SK-N-SH (cell line): ENCODE measurements at regions not wholly inside any gene's neighbourhood (a gene's known extent, or its start where the extent isn't known, plus 50 kb on each side); places are given as distances from the start of the nearest gene placed in this dataset.
A peak's percentile ranks its signal among the peaks of the same experiment; 100 is the strongest.

Source experiments
- CTCF ChIA-PET: fragments of 300-600, 350-600 bp; formaldehyde crosslinking; extraction: SDS; loops from one replicate; lab custom pipeline; 2021; lab: Yijun Ruan, JAX
- POLR2A ChIA-PET: fragments of 350-600 bp; sonication (Branson Sonifier 250); formaldehyde crosslinking; extraction: SDS; loops from one replicate; lab custom pipeline; 2020; ENCODE audit warnings: antibody characterized with exemption, inconsistent platforms; lab: Yijun Ruan, JAX
- DNase-seq: peaks from one replicate; pipeline ENCODE4 v3.0.0; 2012
- H2AFZ ChIP-seq: fragments of 200-600 bp; sonication (generic); 2 replicates; pipeline ENCODE4 v1.8.1; 2016; ENCODE audit warnings: antibody characterized with exemption, mild to moderate bottlenecking, low read depth
- H3F3A ChIP-seq: fragments of 200-600 bp; sonication (generic); replicated peaks from 2 replicates; pipeline ENCODE3; 2016; ENCODE audit warnings: antibody characterized with exemption, mild to moderate bottlenecking; ENCODE audit not compliant: insufficient read depth
- H3K27ac ChIP-seq, 2 experiments: fragments of 200-500 bp in 1 of 2; fragments of 200-600 bp in 1 of 2; sonication (Bioruptor generic) in 1 of 2; sonication (generic), shearing (Covaris generic) in 1 of 2; 2 replicates each; pipeline versions ENCODE4 v1.5.1 to v1.6.1; 2014 to 2016; ENCODE audit warnings: low read depth in 2 of 2, inconsistent platforms in 1 of 2, low read length in 1 of 2, mild to moderate bottlenecking in 1 of 2, mixed read lengths in 1 of 2
- H3K27me3 ChIP-seq: fragments of 200-600 bp; sonication (generic), shearing (Covaris generic); 2 replicates; pipeline ENCODE4 v1.6.1; 2016; ENCODE audit warnings: mixed run types; ENCODE audit not compliant: insufficient read depth
- H3K36me3 ChIP-seq, 2 experiments: fragments of 200-500 bp in 1 of 2; fragments of 200-600 bp in 1 of 2; sonication (Bioruptor generic) in 1 of 2; sonication (generic) in 1 of 2; replicated peaks in 1 of 2; 2 replicates each; pipeline versions ENCODE3 to v1.5.1; 2014 to 2016; ENCODE audit warnings: low read length in 1 of 2, mild to moderate bottlenecking in 1 of 2; ENCODE audit not compliant: insufficient read depth in 2 of 2, control insufficient read depth in 1 of 2
- H3K4me1 ChIP-seq, 2 experiments: fragments of 200-500 bp in 1 of 2; fragments of 200-600 bp in 1 of 2; sonication (Bioruptor generic) in 1 of 2; sonication (generic), shearing (Covaris generic) in 1 of 2; 2 replicates each; pipeline versions ENCODE4 v1.5.1 to v1.6.1; 2014 to 2016; ENCODE audit warnings: low read depth in 1 of 2, low read length in 1 of 2, mixed run types in 1 of 2; ENCODE audit not compliant: insufficient read depth in 2 of 2, control insufficient read depth in 1 of 2
- H3K4me2 ChIP-seq: fragments of 200-600 bp; sonication (generic), shearing (Covaris generic); 2 replicates; pipeline ENCODE4 v1.6.1; 2017; ENCODE audit warnings: mixed run types
- H3K4me3 ChIP-seq, 2 experiments: fragments of 200-500 bp in 1 of 2; fragments of 200-600 bp in 1 of 2; sonication (Bioruptor generic) in 1 of 2; sonication (generic), shearing (Covaris generic) in 1 of 2; 2 replicates each; pipeline versions ENCODE4 v1.5.1 to v1.8.1; 2014 to 2016; ENCODE audit warnings: low read depth in 2 of 2, inconsistent platforms in 1 of 2, low read length in 1 of 2, mild to moderate bottlenecking in 1 of 2, mixed read lengths in 1 of 2, moderate library complexity in 1 of 2
- H3K79me2 ChIP-seq: fragments of 200-600 bp; sonication (generic); 2 replicates; pipeline ENCODE4 v1.8.1; 2017; ENCODE audit warnings: mild to moderate bottlenecking; ENCODE audit not compliant: insufficient read depth
- H3K9ac ChIP-seq: fragments of 200-600 bp; sonication (generic); 2 replicates; pipeline ENCODE4 v1.6.1; 2017; ENCODE audit warnings: mixed run types
- H3K9me2 ChIP-seq: fragments of 200-600 bp; sonication (generic); 2 replicates; pipeline ENCODE4 v1.6.1; 2017; ENCODE audit warnings: mixed run types
- H3K9me3 ChIP-seq: fragments of 200-600 bp; sonication (generic); 2 replicates; pipeline ENCODE4 v1.6.1; 2017; ENCODE audit warnings: mixed run types, mild to moderate bottlenecking, moderate library complexity
- H4K20me1 ChIP-seq: fragments of 200-600 bp; sonication (generic); 2 replicates; pipeline ENCODE4 v1.6.1; 2017; ENCODE audit warnings: mild to moderate bottlenecking, mixed run types; ENCODE audit not compliant: insufficient read depth
- GABPA ChIP-seq: IDR thresholded peaks from 2 replicates; pipeline ENCODE4 v1.4.0; 2012; ENCODE audit warnings: low read depth, mild to moderate bottlenecking
- IRF3 ChIP-seq: fragments of 150-350 bp; IDR thresholded peaks from 2 replicates; pipeline ENCODE4 v1.6.1; 2016; ENCODE audit warnings: mild to moderate bottlenecking, low read depth, low read length
- MEF2A ChIP-seq: IDR thresholded peaks from 2 replicates; pipeline ENCODE4 v1.4.0; 2012; ENCODE audit warnings: low read depth, borderline replicate concordance
- MXI1 ChIP-seq: IDR thresholded peaks from 2 replicates; pipeline ENCODE4 v1.6.1; 2012; ENCODE audit warnings: mild to moderate bottlenecking, low read depth, low read length, improper control_type of control experiment
- RAD21 ChIP-seq: IDR thresholded peaks from 2 replicates; pipeline ENCODE4 v1.6.1; 2012; ENCODE audit warnings: mild to moderate bottlenecking, low read length
- RXRA ChIP-seq: IDR thresholded peaks from 2 replicates; pipeline ENCODE4 v1.4.0; 2012; ENCODE audit warnings: low read depth, mild to moderate bottlenecking, borderline replicate concordance
- SIN3A ChIP-seq: IDR thresholded peaks from 2 replicates; pipeline ENCODE4 v1.6.1; 2012; ENCODE audit warnings: low read depth, mild to moderate bottlenecking, low read length, moderate library complexity, borderline replicate concordance
- TEAD4 ChIP-seq: IDR thresholded peaks from 2 replicates; pipeline ENCODE4 v1.4.0; 2012; ENCODE audit warnings: mild to moderate bottlenecking, borderline replicate concordance; ENCODE audit not compliant: insufficient read depth
- WGBS: methylation state at CpG from one replicate; pipeline ENCODE4 v1.1.6; 2017; ENCODE audit warnings: low lambda C conversion rate; 5-methylcytosine and 5-hydroxymethylcytosine counted together
- TF ChIP-seq, protein P1 (sequence below): fragments of 200-600 bp; sonication (generic); IDR thresholded peaks from 2 replicates; pipeline ENCODE4 v1.6.1; 2017; ENCODE audit warnings: antibody characterized with exemption, mild to moderate bottlenecking, moderate library complexity

GRCh38 chr2:8006181-8006580, 675.7 kb upstream of the ID2 start:
- Histone ChIP-seq H3K79me2 (no peaks in the 10 kb centered on the region), H3K36me3 (no peaks in the 10 kb centered on the region), H3K4me1 (peaks cover 15% of the 10 kb centered on the region in 2 experiments; a peak in 3 of 4 replicates), H3K27ac (no peak overlapping the region), H3K9me2 (no peaks in the 10 kb centered on the region), H3K27me3 (no peaks in the 10 kb centered on the region), H4K20me1 (no peaks in the 10 kb centered on the region), H3F3A (peaks cover 13% of the 10 kb centered on the region), H3K9ac (no peak overlapping the region), H3K4me3 (no peak overlapping the region), H2AFZ (peak overlapping the region; percentile 59; the same call in 1 of the 2 replicates), H3K9me3 (no peaks in the 10 kb centered on the region), H3K4me2 (no peak overlapping the region)
- CTCF ChIA-PET = interaction anchor here (1.0 to 1.5 kb wide), 3 partner anchors 9 to 27 kb away, joined by 3 to 6 read pairs (median 3); no protein-coding TSS in a partner anchor
- POLR2A ChIA-PET = no interaction called here
- no peak for TF ChIP-seq SIN3A
- TF ChIP-seq, protein P1, sequence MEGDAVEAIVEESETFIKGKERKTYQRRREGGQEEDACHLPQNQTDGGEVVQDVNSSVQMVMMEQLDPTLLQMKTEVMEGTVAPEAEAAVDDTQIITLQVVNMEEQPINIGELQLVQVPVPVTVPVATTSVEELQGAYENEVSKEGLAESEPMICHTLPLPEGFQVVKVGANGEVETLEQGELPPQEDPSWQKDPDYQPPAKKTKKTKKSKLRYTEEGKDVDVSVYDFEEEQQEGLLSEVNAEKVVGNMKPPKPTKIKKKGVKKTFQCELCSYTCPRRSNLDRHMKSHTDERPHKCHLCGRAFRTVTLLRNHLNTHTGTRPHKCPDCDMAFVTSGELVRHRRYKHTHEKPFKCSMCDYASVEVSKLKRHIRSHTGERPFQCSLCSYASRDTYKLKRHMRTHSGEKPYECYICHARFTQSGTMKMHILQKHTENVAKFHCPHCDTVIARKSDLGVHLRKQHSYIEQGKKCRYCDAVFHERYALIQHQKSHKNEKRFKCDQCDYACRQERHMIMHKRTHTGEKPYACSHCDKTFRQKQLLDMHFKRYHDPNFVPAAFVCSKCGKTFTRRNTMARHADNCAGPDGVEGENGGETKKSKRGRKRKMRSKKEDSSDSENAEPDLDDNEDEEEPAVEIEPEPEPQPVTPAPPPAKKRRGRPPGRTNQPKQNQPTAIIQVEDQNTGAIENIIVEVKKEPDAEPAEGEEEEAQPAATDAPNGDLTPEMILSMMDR = no peak
- TF ChIP-seq MEF2A = no peak
- TF ChIP-seq MXI1 = no peak
- DNase-seq = no peak

DNA sequence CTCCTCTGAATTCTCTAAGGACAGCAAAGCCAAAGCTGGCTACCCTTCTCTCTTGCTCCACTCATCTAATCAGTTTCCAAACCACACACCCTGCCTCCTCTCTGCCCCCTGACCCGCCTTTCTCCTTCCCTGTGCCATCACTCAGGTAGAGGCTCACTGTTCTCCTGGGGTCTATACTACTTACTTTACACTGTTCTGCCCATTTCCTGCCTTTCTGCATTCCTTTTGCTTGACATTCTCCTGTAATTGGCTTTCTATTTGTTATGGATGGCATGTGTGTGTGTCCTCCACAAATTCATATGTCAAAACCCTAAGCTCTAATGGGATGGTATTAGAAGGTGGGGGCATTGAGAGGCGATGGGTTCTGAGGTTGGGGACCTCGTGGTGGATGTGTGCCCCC, 675.2 kb upstream of the ID2 start:
- no peak for DNase-seq
- H3K9me3 ChIP-seq = no peaks in the 10 kb centered on the region
- no peak for TF ChIP-seq RXRA
- H3K9ac ChIP-seq = no peak overlapping the region
- H3K36me3 ChIP-seq = no peaks in the 10 kb centered on the region
- CTCF ChIA-PET = interaction anchor here (0.7 to 1.5 kb wide), 4 partner anchors 10 to 281 kb away, joined by 3 to 6 read pairs (median 3); no protein-coding TSS in a partner anchor
- no peak overlapping the region for H3K4me2 ChIP-seq
- WGBS = 56% methylated on average over 3 of the region's 3 CpGs
- H3K27ac ChIP-seq = no peak overlapping the region
- peak overlapping the region; percentile 59 for H2AFZ ChIP-seq
- H3F3A ChIP-seq = peaks cover 13% of the 10 kb centered on the region
- no peaks in the 10 kb centered on the region for H3K79me2 ChIP-seq
- peaks cover 15% of the 10 kb centered on the region in 2 experiments; a peak in 3 of 4 replicates for H3K4me1 ChIP-seq
- no peaks in the 10 kb centered on the region for H3K9me2 ChIP-seq
- POLR2A ChIA-PET = no interaction called here
- H4K20me1 ChIP-seq = no peaks in the 10 kb centered on the region
- no peak overlapping the region for H3K4me3 ChIP-seq
- no peaks in the 10 kb centered on the region for H3K27me3 ChIP-seq

DNA sequence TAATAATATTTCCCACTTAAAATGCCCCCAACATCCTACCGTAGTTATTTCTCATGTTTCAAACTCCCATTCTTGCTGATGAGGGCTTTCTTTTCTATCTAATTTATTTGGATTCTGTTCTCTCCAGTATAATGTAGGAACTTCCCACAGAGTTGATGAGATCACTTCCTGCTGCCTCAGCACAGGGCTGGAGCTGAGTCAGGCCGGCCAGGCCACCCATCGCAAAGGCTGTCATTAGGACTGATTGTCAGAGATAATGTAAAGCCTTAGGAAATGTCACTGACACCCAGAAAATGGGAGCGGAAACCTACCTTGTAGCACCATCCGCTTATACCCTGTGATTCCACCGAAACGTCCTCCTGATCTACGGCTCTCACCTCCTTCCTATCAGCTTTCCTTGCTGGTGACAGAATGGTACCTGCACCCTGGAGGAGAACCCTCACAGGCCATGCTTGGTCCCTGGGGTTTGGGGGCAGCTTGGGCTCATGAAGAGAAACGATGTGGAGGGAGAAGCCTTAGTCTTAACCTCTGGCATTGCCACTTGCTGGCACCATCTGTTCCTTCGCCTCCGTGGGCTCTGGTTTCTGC, 672.8 kb upstream of the ID2 start:
- peaks cover 6 to 12% of the 10 kb centered on the region in 2 experiments; a peak in 3 of 4 replicates for H3K4me1 ChIP-seq
- H4K20me1 ChIP-seq = no peaks in the 10 kb centered on the region
- CTCF ChIA-PET = interaction anchor here (1.1 kb wide), 1 partner anchor 13 kb away, joined by 5 read pairs; no protein-coding TSS in a partner anchor
- no peak overlapping the region for H3K4me2 ChIP-seq
- no peak overlapping the region for H3K27ac ChIP-seq
- H3K4me3 ChIP-seq = no peak overlapping the region
- peaks cover 8% of the 10 kb centered on the region for H3F3A ChIP-seq
- no peak for TF ChIP-seq RAD21
- TF ChIP-seq IRF3 = no peak
- TF ChIP-seq GABPA = peak; percentile 38; the same call in 1 of the 2 replicates
- TF ChIP-seq TEAD4 = no peak
- TF ChIP-seq, all 33 proteins: peak for 1
- POLR2A ChIA-PET = no interaction called here
- Histone ChIP-seq H2AFZ (peak overlapping the region; percentile 81), H3K36me3 (no peaks in the 10 kb centered on the region), H3K9ac (no peak overlapping the region), H3K27me3 (no peaks in the 10 kb centered on the region), H3K79me2 (no peaks in the 10 kb centered on the region), H3K9me3 (no peaks in the 10 kb centered on the region), H3K9me2 (no peaks in the 10 kb centered on the region)
- DNase-seq = no peak
- WGBS = 77% methylated on average over 11 of the region's 11 CpGs
